A673 (cell line): ENCODE measurements at regions not wholly inside any gene's neighbourhood (a gene's known extent, or its start where the extent isn't known, plus 50 kb on each side); places are given as distances from the start of the nearest gene placed in this dataset.

Source experiments
- EZH2 ChIP-seq: fragments of 200-600 bp; sonication (generic); IDR thresholded peaks from 2 replicates; pipeline ENCODE4 v1.6.1; 2017; ENCODE audit warnings: borderline replicate concordance, low read depth, mild to moderate bottlenecking, mixed read lengths, antibody characterized with exemption, low read length; ENCODE audit not compliant: poor library complexity, severe bottlenecking
- TF ChIP-seq, protein P1 (sequence below): fragments of 300-800, 200-600 bp; sonication (generic); conservative IDR thresholded peaks from 2 replicates; pipeline ENCODE4 v1.5.1; 2017; ENCODE audit warnings: low read depth, mild to moderate bottlenecking, antibody characterized with exemption, low read length, moderate library complexity, mixed read lengths

- TF ChIP-seq, protein P1, sequence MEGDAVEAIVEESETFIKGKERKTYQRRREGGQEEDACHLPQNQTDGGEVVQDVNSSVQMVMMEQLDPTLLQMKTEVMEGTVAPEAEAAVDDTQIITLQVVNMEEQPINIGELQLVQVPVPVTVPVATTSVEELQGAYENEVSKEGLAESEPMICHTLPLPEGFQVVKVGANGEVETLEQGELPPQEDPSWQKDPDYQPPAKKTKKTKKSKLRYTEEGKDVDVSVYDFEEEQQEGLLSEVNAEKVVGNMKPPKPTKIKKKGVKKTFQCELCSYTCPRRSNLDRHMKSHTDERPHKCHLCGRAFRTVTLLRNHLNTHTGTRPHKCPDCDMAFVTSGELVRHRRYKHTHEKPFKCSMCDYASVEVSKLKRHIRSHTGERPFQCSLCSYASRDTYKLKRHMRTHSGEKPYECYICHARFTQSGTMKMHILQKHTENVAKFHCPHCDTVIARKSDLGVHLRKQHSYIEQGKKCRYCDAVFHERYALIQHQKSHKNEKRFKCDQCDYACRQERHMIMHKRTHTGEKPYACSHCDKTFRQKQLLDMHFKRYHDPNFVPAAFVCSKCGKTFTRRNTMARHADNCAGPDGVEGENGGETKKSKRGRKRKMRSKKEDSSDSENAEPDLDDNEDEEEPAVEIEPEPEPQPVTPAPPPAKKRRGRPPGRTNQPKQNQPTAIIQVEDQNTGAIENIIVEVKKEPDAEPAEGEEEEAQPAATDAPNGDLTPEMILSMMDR: no peak
- no peak for TF ChIP-seq EZH2
These were observed 164.2 kb upstream of the SPANXN4 start for GRCh38 chrX:142861557-142861956.
